ENCODE measurements at regions not wholly inside any gene's neighbourhood (a gene's known extent, or its start where the extent isn't known, plus 50 kb on each side); places are given as distances from the start of the nearest gene placed in this dataset.

GRCh38 chr6:6966569-6966968 lies 141.2 kb upstream of the RREB1 start:
- Histone ChIP-seq H3K9me3 (no peaks in the 10 kb centered on the region), H3K36me3 (no peaks in the 10 kb centered on the region), H3K4me1 (no peaks in the 10 kb centered on the region), H3K27ac (no peak overlapping the region), H3K4me3 (no peak overlapping the region), H3K27me3 (no peaks in the 10 kb centered on the region)
- no peak for DNase-seq
- intact Hi-C loops (cut with DNase I; ENCODE audit: low total_unique reads), result no loop called here
- TF ChIP-seq CTCF (IDR thresholded peaks at IDR 0.05) (no peak), POLR2A (IDR thresholded peaks at IDR 0.05) (no peak)

- no peak for DNase-seq
- Histone ChIP-seq H3K36me3 (no peaks in the 10 kb centered on the region), H3K27me3 (no peaks in the 10 kb centered on the region), H3K27ac (no peak overlapping the region), H3K4me1 (no peaks in the 10 kb centered on the region), H3K9me3 (no peaks in the 10 kb centered on the region), H3K4me3 (no peak overlapping the region)
- intact Hi-C loops (cut with DNase I; ENCODE audit: low total_unique reads), result no loop called here
- TF ChIP-seq POLR2A (IDR thresholded peaks at IDR 0.05), result no peak
- no peak for TF ChIP-seq CTCF (IDR thresholded peaks at IDR 0.05)
Observed at GRCh38 chr6:6968357-6968730, 139.4 kb upstream of the RREB1 start.

- Histone ChIP-seq H3K27me3 (no peaks in the 10 kb centered on the region), H3K9me3 (no peaks in the 10 kb centered on the region), H3K36me3 (no peaks in the 10 kb centered on the region), H3K27ac (no peak overlapping the region), H3K4me3 (no peak overlapping the region), H3K4me1 (no peaks in the 10 kb centered on the region)
- no peak for TF ChIP-seq CTCF (IDR thresholded peaks at IDR 0.05)
- TF ChIP-seq POLR2A (IDR thresholded peaks at IDR 0.05), result no peak
- intact Hi-C loops (cut with DNase I; ENCODE audit: low total_unique reads), result no loop called here
- DNase-seq, result no peak
Observed at GRCh38 chr6:6968731-6969552, 138.8 kb upstream of the RREB1 start.

GRCh38 chr6:6969761-6970223 lies 138.0 kb upstream of the RREB1 start:
- no peak for DNase-seq

More at GRCh38 chr6:6969761-6970223, 138.0 kb upstream of the RREB1 start:
- Histone ChIP-seq H3K4me1 (no peaks in the 10 kb centered on the region), H3K4me3 (no peak overlapping the region), H3K27me3 (no peaks in the 10 kb centered on the region), H3K9me3 (no peaks in the 10 kb centered on the region), H3K36me3 (no peaks in the 10 kb centered on the region), H3K27ac (no peak overlapping the region)
- intact Hi-C loops (cut with DNase I; ENCODE audit: low total_unique reads), result no loop called here
- TF ChIP-seq POLR2A (IDR thresholded peaks at IDR 0.05) (no peak), CTCF (IDR thresholded peaks at IDR 0.05) (no peak)

Measured in uterus (tissue), 3 donors.